CD4-positive, alpha-beta T cell (primary cell): ENCODE measurements at regions not wholly inside any gene's neighbourhood (a gene's known extent, or its start where the extent isn't known, plus 50 kb on each side); places are given as distances from the start of the nearest gene placed in this dataset.

Source experiments
- ATAC-seq: fragments of 200-7000 bp; cut with Tn5 transposase; one replicate; pipeline ENCODE4 v1.10.0; 2022; ENCODE audit warnings: mild to moderate bottlenecking; ENCODE audit not compliant: poor library complexity
- CTCF ChIA-PET: fragments of 350-600 bp; sonication (Branson Sonifier 250); formaldehyde crosslinking; loops from one replicate; lab custom pipeline; 2021; ENCODE audit warnings: antibody characterized with exemption, inconsistent platforms; lab: Charles Lee
- POLR2A ChIA-PET: fragments of 350-600 bp; sonication (Branson Sonifier 250); formaldehyde crosslinking; loops from one replicate; lab custom pipeline; 2021; ENCODE audit warnings: antibody characterized with exemption, inconsistent platforms; lab: Charles Lee
- DNase-seq, 14 experiments: peaks; one replicate each; pipeline ENCODE4 v3.0.0-alpha.2; 2013 to 2020; ENCODE audit warnings: mixed read lengths in 2 of 14
- H3K27ac ChIP-seq, 2 donors: one replicate each; pipeline versions ENCODE4 v1.5.1 to v1.7.0; 2013; ENCODE audit warnings: low read length in 2 of 2, low read depth in 1 of 2, mild to moderate bottlenecking in 1 of 2
- H3K27me3 ChIP-seq, 2 experiments: 1 replicate in 1 of 2; 2 replicates in 1 of 2; pipeline versions ENCODE4 v1.6.1 to v1.7.0; 2013; ENCODE audit warnings: low read length in 2 of 2, control low read depth in 1 of 2, mild to moderate bottlenecking in 1 of 2, moderate library complexity in 1 of 2; ENCODE audit not compliant: insufficient read depth in 2 of 2, control insufficient read depth in 1 of 2
- H3K36me3 ChIP-seq: one replicate; pipeline ENCODE4 v1.6.1; 2013; ENCODE audit warnings: low read length, control low read depth; ENCODE audit not compliant: insufficient read depth
- H3K4me1 ChIP-seq: one replicate; pipeline ENCODE4 v1.6.1; 2013; ENCODE audit warnings: low read length, control low read depth; ENCODE audit not compliant: insufficient read depth
- H3K4me3 ChIP-seq: one replicate; pipeline ENCODE4 v1.5.1; 2013; ENCODE audit warnings: mild to moderate bottlenecking, low read length, moderate library complexity
- H3K9me3 ChIP-seq, 2 experiments: 1 replicate in 1 of 2; 2 replicates in 1 of 2; pipeline versions ENCODE4 v1.6.1 to v1.7.0; 2013; ENCODE audit warnings: low read length in 2 of 2, mild to moderate bottlenecking in 2 of 2, control low read depth in 1 of 2, moderate library complexity in 1 of 2; ENCODE audit not compliant: control insufficient read depth in 1 of 2, insufficient read depth in 1 of 2
- H3K27ac Mint-ChIP-seq: one replicate; pipeline ENCODE4 v1.8.0; 2020; ENCODE audit warnings: mixed read lengths
- H3K27me3 Mint-ChIP-seq: one replicate; pipeline ENCODE4 v1.8.0; 2021; ENCODE audit warnings: mixed read lengths
- H3K36me3 Mint-ChIP-seq: one replicate; pipeline ENCODE4 v1.8.0; 2021; ENCODE audit warnings: low read depth, mixed read lengths
- H3K4me1 Mint-ChIP-seq: one replicate; pipeline ENCODE4 v1.8.0; 2021; ENCODE audit warnings: low read depth, mixed read lengths
- H3K4me3 Mint-ChIP-seq: one replicate; pipeline ENCODE4 v1.8.0; 2020; ENCODE audit warnings: mild to moderate bottlenecking, mixed read lengths
- H3K9me3 Mint-ChIP-seq: one replicate; pipeline ENCODE4 v1.8.0; 2020; ENCODE audit warnings: mixed read lengths
- CTCF ChIP-seq: fragments of 200-600 bp; IDR thresholded peaks from one replicate; pipeline ENCODE4 v1.8.0; 2022; ENCODE audit warnings: antibody characterized with exemption, mild to moderate bottlenecking
- intact Hi-C, 2 experiments: fragments of 100-400 bp; cut with DNase I in 1 of 2; cut with micrococcal nuclease in 1 of 2; formaldehyde crosslinking; loops; one replicate each; pipeline versions ENCODE4 v1.15.1 to v1.9.0; 2023 to 2025; cut with DNase I, micrococcal nuclease

DNA sequence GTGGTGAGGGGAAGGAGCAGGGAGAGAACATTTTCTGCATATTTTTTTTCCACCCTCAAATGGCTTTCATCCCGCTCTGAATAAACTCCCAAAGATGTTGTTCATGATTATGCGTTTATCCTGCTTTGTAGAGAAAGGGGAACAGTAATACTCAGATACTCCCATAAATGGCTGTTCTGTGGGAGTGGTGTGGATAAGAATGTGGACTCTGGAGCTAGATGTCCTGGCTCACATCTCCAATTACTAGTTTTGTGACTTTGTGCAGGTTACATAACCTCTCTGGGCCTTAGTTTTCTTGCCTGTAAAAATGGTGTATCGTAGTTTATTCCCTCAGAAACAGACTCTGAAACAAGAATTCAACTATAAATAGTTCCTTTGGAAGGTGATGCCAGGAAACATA is 395.4 kb upstream of the SUCLG2 start:
- TF ChIP-seq CTCF: no peak
- no peak overlapping the region for H3K4me3 Mint-ChIP-seq
- H3K27ac Mint-ChIP-seq: no peak overlapping the region

DNA sequence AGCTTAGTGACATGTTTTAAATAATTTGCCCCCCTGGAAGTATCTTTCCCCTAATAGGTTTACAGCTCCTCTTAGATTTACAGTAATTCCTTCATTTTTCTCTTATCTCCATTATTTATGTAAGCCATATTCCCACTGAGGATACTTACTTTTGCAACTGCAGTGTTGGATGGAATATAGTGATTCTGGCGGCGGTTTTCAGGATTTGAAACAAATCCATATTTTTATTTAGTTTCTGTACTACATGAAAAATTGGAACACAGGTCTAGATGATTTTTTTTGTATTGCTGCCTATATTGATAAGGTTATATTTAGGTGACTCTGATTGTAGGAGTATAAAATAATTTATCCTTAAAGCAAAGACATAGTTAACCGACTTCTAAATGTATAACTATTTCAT is 391.6 kb upstream of the SUCLG2 start:
- H3K4me3 Mint-ChIP-seq: no peak overlapping the region

More for the DNA sequence above, 395.4 kb upstream of the SUCLG2 start:
- intact Hi-C loops: loop anchor here in 1 of 2 experiments (5.0 kb wide), 1 partner anchor 42 kb away; no protein-coding TSS in a partner anchor
- H3K27me3 ChIP-seq: no peaks in the 10 kb centered on the region
- ChIA-PET CTCF (no interaction called here), POLR2A (no interaction called here)
- no peak overlapping the region for H3K27ac ChIP-seq
- Mint-ChIP-seq H3K4me1 (peaks cover 21% of the 10 kb centered on the region), H3K27me3 (no peaks in the 10 kb centered on the region), H3K9me3 (no peaks in the 10 kb centered on the region), H3K36me3 (no peaks in the 10 kb centered on the region)
- no peak for ATAC-seq
- H3K9me3 ChIP-seq: no peaks in the 10 kb centered on the region
- no peaks in the 10 kb centered on the region for H3K36me3 ChIP-seq
- no peak for DNase-seq
- H3K4me3 ChIP-seq: no peak overlapping the region
- H3K4me1 ChIP-seq: no peaks in the 10 kb centered on the region

DNA sequence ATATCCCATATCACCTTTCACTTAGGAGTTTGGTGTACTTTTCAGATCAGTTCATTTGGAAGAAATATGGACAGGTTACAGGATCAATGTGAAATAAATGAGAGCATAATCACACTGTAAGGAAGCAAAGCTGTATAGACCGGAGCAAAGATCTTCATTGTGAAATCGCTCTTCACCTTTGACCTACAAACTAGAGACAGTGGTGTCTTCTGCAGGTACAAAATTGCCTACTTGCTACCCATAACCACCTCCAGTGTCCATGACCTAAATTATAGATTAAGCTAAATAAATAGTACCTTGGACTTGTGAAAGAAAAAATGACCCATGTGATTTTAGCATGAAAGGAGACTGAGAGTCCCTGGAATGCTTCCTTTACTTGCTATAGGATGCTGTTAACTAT is 379.5 kb upstream of the SUCLG2 start:
- DNase-seq: no peak
- H3K36me3 Mint-ChIP-seq: no peaks in the 10 kb centered on the region
- no peak overlapping the region for H3K27ac Mint-ChIP-seq
- Histone ChIP-seq H3K27me3 (no peaks in the 10 kb centered on the region), H3K4me1 (no peaks in the 10 kb centered on the region), H3K9me3 (no peaks in the 10 kb centered on the region), H3K4me3 (no peak overlapping the region), H3K27ac (no peak overlapping the region), H3K36me3 (no peaks in the 10 kb centered on the region)
- no peaks in the 10 kb centered on the region for H3K27me3 Mint-ChIP-seq
- intact Hi-C loops: no loop called here
- CTCF ChIA-PET: no interaction called here
- no peak for TF ChIP-seq CTCF
- POLR2A ChIA-PET: no interaction called here
- H3K4me3 Mint-ChIP-seq: no peak overlapping the region
- no peak for ATAC-seq
- H3K9me3 Mint-ChIP-seq: no peaks in the 10 kb centered on the region
- H3K4me1 Mint-ChIP-seq: no peaks in the 10 kb centered on the region

More for the DNA sequence above, 391.6 kb upstream of the SUCLG2 start:
- H3K4me1 ChIP-seq: no peaks in the 10 kb centered on the region
- ChIA-PET POLR2A (no interaction called here), CTCF (no interaction called here)
- ATAC-seq (no peak), DNase-seq (no peak)
- intact Hi-C loops: no loop called here
- no peaks in the 10 kb centered on the region for H3K27me3 ChIP-seq
- Mint-ChIP-seq H3K9me3 (no peaks in the 10 kb centered on the region), H3K4me1 (peaks cover 11% of the 10 kb centered on the region), H3K36me3 (no peaks in the 10 kb centered on the region), H3K27ac (no peak overlapping the region), H3K27me3 (no peaks in the 10 kb centered on the region)
- no peak for TF ChIP-seq CTCF
- H3K27ac ChIP-seq: no peak overlapping the region
- no peaks in the 10 kb centered on the region for H3K36me3 ChIP-seq
- no peak overlapping the region for H3K4me3 ChIP-seq
- H3K9me3 ChIP-seq: no peaks in the 10 kb centered on the region
